HEK293T (cell line): ENCODE measurements at regions not wholly inside any gene's neighbourhood (a gene's known extent, or its start where the extent isn't known, plus 50 kb on each side); places are given as distances from the start of the nearest gene placed in this dataset.
A peak's percentile ranks its signal among the peaks of the same experiment; 100 is the strongest.
"Not testable (repeated sequence)": the region's sequence is repeated elsewhere in the genome, so short reads cannot be mapped to it uniquely, and the experiment has no call there.

ENCODE experiments used
- CTCF ChIA-PET: fragments of 350-600 bp; formaldehyde crosslinking; extraction: SDS; loops from one replicate; lab custom pipeline; 2021; ENCODE audit warnings: antibody characterized with exemption, inconsistent platforms; lab: Yijun Ruan, JAX
- POLR2A ChIA-PET: fragments of 350-600 bp; formaldehyde crosslinking; extraction: SDS; loops from one replicate; lab custom pipeline; 2020; ENCODE audit warnings: antibody characterized with exemption, inconsistent platforms; lab: Yijun Ruan, JAX
- DNase-seq: peaks from one replicate; pipeline ENCODE4 v3.0.0; 2012; ENCODE audit warnings: mixed read lengths; ENCODE audit errors: extremely low spot score
- ARNT ChIP-seq: fragments of 450-650 bp; IDR thresholded peaks from 2 replicates; pipeline ENCODE4 v1.6.1; 2017; ENCODE audit warnings: mild to moderate bottlenecking
- BHLHE40 ChIP-seq: fragments of 450-650 bp; IDR thresholded peaks from 2 replicates; pipeline ENCODE4 v1.6.1; 2016; ENCODE audit warnings: mild to moderate bottlenecking, moderate library complexity, borderline replicate concordance
- CTBP1 ChIP-seq: fragments of 450-650 bp; IDR thresholded peaks from 2 replicates; pipeline ENCODE4 v1.6.1; 2016; ENCODE audit warnings: borderline replicate concordance
- ELF4 ChIP-seq: fragments of 450-650 bp; IDR thresholded peaks from 2 replicates; pipeline ENCODE4 v1.6.1; 2017; ENCODE audit warnings: antibody characterized with exemption
- FOXA1 ChIP-seq: fragments of 450-650 bp; IDR thresholded peaks from 2 replicates; pipeline ENCODE4 v1.6.1; 2016; ENCODE audit warnings: mild to moderate bottlenecking
- FOXK2 ChIP-seq: fragments of 450-650 bp; IDR thresholded peaks from 2 replicates; pipeline ENCODE4 v1.6.1; 2016; ENCODE audit warnings: mild to moderate bottlenecking
- FOXM1 ChIP-seq: fragments of 450-650 bp; IDR thresholded peaks from 2 replicates; pipeline ENCODE4 v1.6.1; 2017; ENCODE audit warnings: mild to moderate bottlenecking, borderline replicate concordance
- HDGF ChIP-seq: fragments of 450-650 bp; IDR thresholded peaks from 2 replicates; pipeline ENCODE4 v1.6.1; 2017; ENCODE audit warnings: antibody characterized with exemption, borderline replicate concordance
- L3MBTL2 ChIP-seq: fragments of 450-650 bp; conservative IDR thresholded peaks from 2 replicates; pipeline ENCODE4 v1.6.1; 2016; ENCODE audit warnings: mild to moderate bottlenecking
- LEF1 ChIP-seq: fragments of 450-650 bp; IDR thresholded peaks from 2 replicates; pipeline ENCODE4 v1.6.1; 2017; ENCODE audit warnings: mild to moderate bottlenecking, borderline replicate concordance
- NFRKB ChIP-seq: fragments of 450-650 bp; IDR thresholded peaks from 2 replicates; pipeline ENCODE4 v1.6.1; 2016; ENCODE audit warnings: mild to moderate bottlenecking, moderate library complexity
- SP1 ChIP-seq: fragments of 450-650 bp; IDR thresholded peaks from 2 replicates; pipeline ENCODE4 v1.6.1; 2017
- SUZ12 ChIP-seq: fragments of 450-650 bp; IDR thresholded peaks from 2 replicates; pipeline ENCODE4 v1.6.1; 2016; ENCODE audit warnings: mild to moderate bottlenecking
- TARDBP ChIP-seq: fragments of 450-650 bp; IDR thresholded peaks from 2 replicates; pipeline ENCODE4 v1.6.1; 2016
- ZNF384 ChIP-seq: fragments of 450-650 bp; IDR thresholded peaks from 2 replicates; pipeline ENCODE4 v1.6.1; 2016
- TF ChIP-seq, protein P1 (sequence below): fragments of 450-650 bp; IDR thresholded peaks from 2 replicates; pipeline ENCODE4 v1.6.1; 2016

DNA sequence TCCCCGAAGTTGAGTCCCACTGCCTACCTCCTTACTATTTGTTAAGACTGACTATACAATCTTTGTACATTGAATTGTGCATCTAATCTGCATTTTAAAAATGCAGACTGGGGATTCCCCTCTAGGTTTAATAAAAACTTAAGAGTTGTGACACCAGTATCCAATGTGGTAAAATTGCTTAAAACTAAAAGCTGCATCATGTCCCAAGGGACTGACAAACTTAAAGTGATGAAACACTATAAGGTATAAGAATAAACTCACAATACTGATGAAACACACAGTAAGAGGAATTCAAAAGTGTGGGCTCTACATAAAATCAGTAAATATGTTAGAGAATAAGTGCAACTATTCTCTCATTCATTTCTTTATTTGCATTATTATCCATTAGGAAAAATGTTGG is 1905.1 kb downstream of the MAT2B start:
- POLR2A ChIA-PET = no interaction called here
- TF ChIP-seq SP1 (no peak), L3MBTL2 (no peak), TARDBP (no peak), NFRKB (no peak), FOXK2 (no peak), BHLHE40 (no peak), ZNF384 (no peak), CTBP1 (no peak), FOXM1 (no peak), FOXA1 (no peak), HDGF (no peak), SUZ12 (no peak), ARNT (no peak), LEF1 (no peak), ELF4 (no peak)
- TF ChIP-seq, protein P1, sequence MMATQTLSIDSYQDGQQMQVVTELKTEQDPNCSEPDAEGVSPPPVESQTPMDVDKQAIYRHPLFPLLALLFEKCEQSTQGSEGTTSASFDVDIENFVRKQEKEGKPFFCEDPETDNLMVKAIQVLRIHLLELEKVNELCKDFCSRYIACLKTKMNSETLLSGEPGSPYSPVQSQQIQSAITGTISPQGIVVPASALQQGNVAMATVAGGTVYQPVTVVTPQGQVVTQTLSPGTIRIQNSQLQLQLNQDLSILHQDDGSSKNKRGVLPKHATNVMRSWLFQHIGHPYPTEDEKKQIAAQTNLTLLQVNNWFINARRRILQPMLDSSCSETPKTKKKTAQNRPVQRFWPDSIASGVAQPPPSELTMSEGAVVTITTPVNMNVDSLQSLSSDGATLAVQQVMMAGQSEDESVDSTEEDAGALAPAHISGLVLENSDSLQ = no peak
- no peak for DNase-seq
- CTCF ChIA-PET = no interaction called here

GRCh38 chr5:165411532-165411931 is 1906.1 kb downstream of the MAT2B start:
- POLR2A ChIA-PET, DNase-seq, CTCF ChIA-PET: not testable (repeated sequence)

DNA sequence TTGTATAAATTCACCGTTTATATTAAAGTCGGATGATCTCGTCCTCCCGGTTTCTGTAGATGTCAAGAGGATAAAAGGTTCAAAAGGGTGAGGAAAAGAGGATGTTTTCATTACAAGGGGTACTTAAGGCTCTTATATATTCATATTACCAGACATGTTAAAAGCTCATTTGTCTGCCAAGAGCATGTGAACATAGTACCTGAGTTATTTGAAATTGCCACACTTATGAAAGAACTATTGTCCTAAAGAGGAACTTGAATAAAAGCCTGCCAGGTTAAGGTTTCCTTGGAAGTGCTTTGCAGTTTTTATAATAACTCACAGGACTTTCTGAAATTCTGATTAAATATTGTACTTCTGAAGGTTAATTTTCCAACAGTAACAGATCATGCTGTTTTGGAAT is 1915.1 kb downstream of the MAT2B start:
- no peak for DNase-seq
- CTCF ChIA-PET = no interaction called here
- POLR2A ChIA-PET = no interaction called here
- TF ChIP-seq ARNT (no peak), NFRKB (no peak)

GRCh38 chr5:165423697-165424299 is 1918.4 kb downstream of the MAT2B start:
- ChIA-PET CTCF (no interaction called here), POLR2A (no interaction called here)
- no peak for TF ChIP-seq BHLHE40
- DNase-seq = no peak

DNA sequence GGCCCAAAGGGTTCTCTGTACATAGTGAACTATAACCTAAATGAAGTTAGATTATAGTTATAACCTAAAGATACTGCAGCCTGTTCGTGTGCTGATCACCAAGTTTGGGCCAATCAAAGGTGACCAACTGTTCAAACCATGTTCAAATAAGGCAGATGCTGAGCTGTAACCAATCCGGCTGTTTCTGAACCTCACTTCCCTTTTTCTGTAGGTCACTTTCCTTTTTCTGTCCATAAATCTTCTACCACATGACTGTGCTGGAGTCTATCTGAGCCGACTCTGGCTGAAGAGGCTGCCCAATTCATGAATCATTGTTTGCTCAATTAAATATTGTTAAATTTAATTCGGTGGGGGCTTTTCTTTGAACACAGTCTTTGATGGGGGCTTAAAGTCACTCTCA is 1920.2 kb downstream of the MAT2B start:
- POLR2A ChIA-PET = no interaction called here
- no peak for TF ChIP-seq TARDBP
- TF ChIP-seq LEF1 = no peak
- no peak for TF ChIP-seq FOXK2
- TF ChIP-seq SUZ12 = no peak
- TF ChIP-seq HDGF = no peak
- TF ChIP-seq BHLHE40 = no peak
- TF ChIP-seq, protein P1 = no peak
- no peak for TF ChIP-seq ELF4
- TF ChIP-seq NFRKB = no peak
- no peak for TF ChIP-seq CTBP1
- no peak for TF ChIP-seq FOXA1
- TF ChIP-seq ARNT = no peak
- no peak for TF ChIP-seq FOXM1
- CTCF ChIA-PET = no interaction called here
- DNase-seq = no peak

DNA sequence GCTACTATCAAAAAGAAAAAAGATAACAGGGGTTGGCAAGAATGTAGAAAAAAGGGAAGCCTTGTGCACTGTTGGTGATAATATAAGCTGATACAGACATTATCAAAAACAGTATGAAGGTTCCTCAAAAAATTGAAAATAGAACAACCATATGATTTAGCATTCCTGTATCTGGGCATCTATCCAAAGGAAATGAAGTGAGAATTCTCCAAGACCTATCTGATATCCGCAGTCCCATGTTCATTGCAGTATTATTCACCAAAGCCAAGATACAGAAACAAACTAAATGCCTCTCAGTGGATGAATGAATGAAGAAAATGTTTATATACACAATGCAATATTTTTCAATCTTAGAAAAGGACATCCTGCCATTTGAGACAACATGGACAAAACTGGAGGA is 1943.3 kb downstream of the MAT2B start:
- TF ChIP-seq ARNT (no peak), FOXK2 (no peak), FOXA1 (no peak), BHLHE40 (no peak), L3MBTL2 (no peak), SUZ12 (no peak), HDGF (no peak), ZNF384 (no peak), LEF1 (no peak), NFRKB (no peak), SP1 (no peak), FOXM1 (no peak), TARDBP (no peak), CTBP1 (no peak), ELF4 (no peak)
- TF ChIP-seq, protein P1 = no peak
- ChIA-PET POLR2A (no interaction called here), CTCF (no interaction called here)
- DNase-seq = no peak

DNA sequence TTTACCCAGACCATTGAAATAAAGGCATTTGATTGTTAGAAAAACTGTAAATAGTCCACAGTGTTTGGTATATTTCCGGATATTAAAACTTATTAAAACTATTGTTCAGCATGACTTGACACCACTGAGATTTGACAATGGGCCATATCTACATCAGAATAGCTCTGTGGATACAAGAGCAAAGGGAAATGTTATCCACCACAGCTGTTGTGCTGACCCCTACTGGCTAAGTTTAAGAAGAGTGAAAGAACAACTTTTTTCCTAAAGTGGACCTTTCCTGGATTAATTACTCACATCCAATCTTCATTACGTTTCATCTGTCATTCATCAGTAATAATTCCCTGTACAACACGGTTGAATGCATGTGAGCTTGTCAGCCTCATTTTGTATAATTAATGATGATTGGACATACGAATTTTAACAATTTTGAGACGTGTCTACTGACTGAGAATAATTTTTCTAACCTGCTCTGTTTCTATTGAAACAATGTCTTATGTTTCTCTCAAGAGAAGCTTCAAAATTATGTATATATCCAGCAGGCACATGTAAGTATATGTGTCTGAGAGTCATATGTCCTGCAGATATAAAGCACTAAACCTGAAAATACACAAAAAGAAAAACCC is 1952.6 kb downstream of the MAT2B start:
- TF ChIP-seq ARNT = no peak
- TF ChIP-seq FOXA1 = no peak
- TF ChIP-seq CTBP1 = no peak
- TF ChIP-seq ELF4 = no peak
- TF ChIP-seq TARDBP = no peak
- no peak for TF ChIP-seq FOXM1
- no peak for TF ChIP-seq SP1
- no peak for TF ChIP-seq HDGF
- TF ChIP-seq NFRKB = no peak
- TF ChIP-seq SUZ12 = no peak
- peak; percentile 20 for DNase-seq
- ChIA-PET CTCF (interaction anchor here (0.6 kb wide), 1 partner anchor 114 kb away, joined by 3 read pairs; no protein-coding TSS in a partner anchor), POLR2A (no interaction called here)
